Prostate gland (tissue), 2 donors: ENCODE measurements at regions not wholly inside any gene's neighbourhood (a gene's known extent, or its start where the extent isn't known, plus 50 kb on each side); places are given as distances from the start of the nearest gene placed in this dataset.
"Not testable (repeated sequence)": the region's sequence is repeated elsewhere in the genome, so short reads cannot be mapped to it uniquely, and the experiment has no call there.

ENCODE experiments used
- DNase-seq: peaks from one replicate; pipeline ENCODE4 v3.0.0-alpha.2; 2019; ENCODE audit warnings: low spot score
- H3K27ac ChIP-seq, 2 donors: fragments of 200-600 bp; sonication (generic); 2 replicates each; pipeline ENCODE4 v1.5.1; 2017 to 2019
- H3K27me3 ChIP-seq: fragments of 200-600 bp; sonication (generic); replicated peaks from 2 replicates; pipeline ENCODE4 v1.5.1; 2019; ENCODE audit not compliant: insufficient read depth
- H3K36me3 ChIP-seq, 2 donors: fragments of 200-600 bp; sonication (generic); 1 replicate in 1 of 2; 2 replicates in 1 of 2; pipeline versions ENCODE4 v1.5.1 to v1.8.1; 2017 to 2019
- H3K4me1 ChIP-seq: fragments of 200-600 bp; sonication (generic); replicated peaks from 2 replicates; pipeline ENCODE4 v1.5.1; 2019
- H3K4me3 ChIP-seq, 2 donors: fragments of 200-600 bp; sonication (generic); 2 replicates each; pipeline ENCODE4 v1.5.1; 2017 to 2019
- H3K9me3 ChIP-seq: fragments of 200-600 bp; sonication (generic); 2 replicates; pipeline ENCODE4 v1.5.1; 2017
- POLR2A ChIP-seq: fragments of 450-650 bp; IDR thresholded peaks from one replicate; pipeline ENCODE4 v1.6.1; 2016; ENCODE audit warnings: antibody characterized with exemption, mild to moderate bottlenecking
- POLR2AphosphoS5 ChIP-seq: sonication (generic); formaldehyde crosslinking; IDR thresholded peaks from one replicate; pipeline ENCODE4 v1.6.1; 2017; ENCODE audit warnings: antibody characterized with exemption
- WGBS: methylation state at CpG from one replicate; pipeline ENCODE4 v1.1.5; 2018; 5-methylcytosine and 5-hydroxymethylcytosine counted together
- intact Hi-C: fragments of 100-400 bp; cut with DNase I; formaldehyde crosslinking; loops from one replicate; pipeline ENCODE4 v1.14.2; 2022
- TF ChIP-seq, protein P1 (sequence below), 4 experiments: fragments of 200-600 bp in 2 of 4; fragments of 450-650 bp in 2 of 4; sonication (generic) in 2 of 4; IDR thresholded peaks; 1 replicate in 3 of 4; 2 replicates in 1 of 4; pipeline ENCODE4 v1.5.1; 2016 to 2019; ENCODE audit warnings: antibody characterized with exemption in 4 of 4, mild to moderate bottlenecking in 2 of 4, moderate library complexity in 2 of 4

GRCh38 chr10:34017281-34017680 is 682.8 kb upstream of the NRP1 start:
- 52% methylated on average over 1 of the region's 1 CpG for WGBS
- H3K27ac ChIP-seq, result no peak overlapping the region
- H3K9me3 ChIP-seq, result no peaks in the 10 kb centered on the region
- DNase-seq, result no peak
- H3K36me3 ChIP-seq, result no peaks in the 10 kb centered on the region
- no peak overlapping the region for H3K4me3 ChIP-seq
- TF ChIP-seq POLR2AphosphoS5 (no peak), POLR2A (no peak)
- TF ChIP-seq, protein P1, sequence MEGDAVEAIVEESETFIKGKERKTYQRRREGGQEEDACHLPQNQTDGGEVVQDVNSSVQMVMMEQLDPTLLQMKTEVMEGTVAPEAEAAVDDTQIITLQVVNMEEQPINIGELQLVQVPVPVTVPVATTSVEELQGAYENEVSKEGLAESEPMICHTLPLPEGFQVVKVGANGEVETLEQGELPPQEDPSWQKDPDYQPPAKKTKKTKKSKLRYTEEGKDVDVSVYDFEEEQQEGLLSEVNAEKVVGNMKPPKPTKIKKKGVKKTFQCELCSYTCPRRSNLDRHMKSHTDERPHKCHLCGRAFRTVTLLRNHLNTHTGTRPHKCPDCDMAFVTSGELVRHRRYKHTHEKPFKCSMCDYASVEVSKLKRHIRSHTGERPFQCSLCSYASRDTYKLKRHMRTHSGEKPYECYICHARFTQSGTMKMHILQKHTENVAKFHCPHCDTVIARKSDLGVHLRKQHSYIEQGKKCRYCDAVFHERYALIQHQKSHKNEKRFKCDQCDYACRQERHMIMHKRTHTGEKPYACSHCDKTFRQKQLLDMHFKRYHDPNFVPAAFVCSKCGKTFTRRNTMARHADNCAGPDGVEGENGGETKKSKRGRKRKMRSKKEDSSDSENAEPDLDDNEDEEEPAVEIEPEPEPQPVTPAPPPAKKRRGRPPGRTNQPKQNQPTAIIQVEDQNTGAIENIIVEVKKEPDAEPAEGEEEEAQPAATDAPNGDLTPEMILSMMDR (IDR thresholded peaks at IDR 0.05), result no peak
- H3K4me1 ChIP-seq, result no peaks in the 10 kb centered on the region
- H3K27me3 ChIP-seq, result no peaks in the 10 kb centered on the region
- intact Hi-C loops, result no loop called here

- intact Hi-C loops, result no loop called here
- H3K9me3 ChIP-seq, result no peaks in the 10 kb centered on the region
- H3K4me3 ChIP-seq, result no peak overlapping the region
- DNase-seq, result no peak
- H3K27ac ChIP-seq, result no peak overlapping the region
- no peaks in the 10 kb centered on the region for H3K36me3 ChIP-seq
- no peaks in the 10 kb centered on the region for H3K27me3 ChIP-seq
- no peaks in the 10 kb centered on the region for H3K4me1 ChIP-seq
- no peak for TF ChIP-seq POLR2AphosphoS5
- TF ChIP-seq, protein P1 (IDR thresholded peaks at IDR 0.05), result no peak
- no peak for TF ChIP-seq POLR2A
- 67% methylated on average over 2 of the region's 2 CpGs for WGBS
Observed at GRCh38 chr10:34016576-34016975, 682.1 kb upstream of the NRP1 start.

DNA sequence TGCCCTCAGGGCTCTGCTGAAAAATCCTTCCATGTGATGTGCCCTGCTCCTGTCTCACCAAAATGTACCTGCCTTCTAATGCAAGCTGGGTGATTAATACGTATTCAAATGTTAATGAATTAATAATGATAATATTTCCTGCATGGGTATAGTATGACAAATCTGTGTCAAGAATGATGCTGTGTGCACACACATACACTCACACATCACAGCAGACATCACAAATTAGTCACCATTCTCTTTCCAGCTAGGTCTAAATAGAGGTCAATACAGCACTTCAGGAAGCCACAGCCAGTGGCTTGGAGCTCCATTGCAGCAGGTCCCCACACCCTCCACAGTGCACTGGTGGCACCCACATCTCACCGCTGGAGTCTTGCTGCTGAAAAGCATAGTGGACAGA is 681.2 kb upstream of the NRP1 start:
- H3K36me3 ChIP-seq, result no peaks in the 10 kb centered on the region
- H3K9me3 ChIP-seq, result no peaks in the 10 kb centered on the region
- DNase-seq, result no peak
- intact Hi-C loops, result no loop called here
- WGBS, result 98% methylated on average over 2 of the region's 2 CpGs
- no peaks in the 10 kb centered on the region for H3K27me3 ChIP-seq
- no peak for TF ChIP-seq POLR2AphosphoS5
- no peak overlapping the region for H3K27ac ChIP-seq
- no peaks in the 10 kb centered on the region for H3K4me1 ChIP-seq
- no peak overlapping the region for H3K4me3 ChIP-seq

DNA sequence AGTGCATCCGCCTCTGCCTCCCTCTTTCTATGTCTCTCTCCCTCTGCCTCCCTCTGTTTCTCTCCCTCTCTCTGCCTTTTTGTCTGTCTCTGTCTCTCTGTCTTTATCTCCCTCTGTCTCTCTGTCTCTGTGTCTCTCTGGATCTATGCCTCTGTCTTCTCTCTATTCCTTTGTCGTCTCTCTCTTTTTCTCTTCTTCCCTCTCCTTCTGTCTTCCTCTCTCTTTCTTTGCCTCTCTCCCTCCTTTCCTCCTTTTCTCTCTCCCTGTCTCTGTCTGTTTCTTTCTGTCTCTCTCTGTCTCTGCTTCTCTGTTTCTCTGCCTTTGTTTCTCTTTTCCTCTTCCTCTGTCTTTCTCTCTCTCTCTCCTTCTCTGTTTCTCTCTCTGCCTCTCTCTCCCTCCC is 678.8 kb upstream of the NRP1 start:
- no peaks in the 10 kb centered on the region for H3K9me3 ChIP-seq
- H3K36me3 ChIP-seq, result no peaks in the 10 kb centered on the region
- TF ChIP-seq POLR2A (no peak), POLR2AphosphoS5 (no peak)
- TF ChIP-seq, protein P1 (IDR thresholded peaks at IDR 0.05), result no peak
- no peak for DNase-seq
- no peak overlapping the region for H3K4me3 ChIP-seq
- intact Hi-C loops, result no loop called here
- WGBS, result 92% methylated on average over 2 of the region's 2 CpGs
- H3K27ac ChIP-seq, result no peak overlapping the region
- H3K4me1 ChIP-seq, result no peaks in the 10 kb centered on the region
- no peaks in the 10 kb centered on the region for H3K27me3 ChIP-seq

DNA sequence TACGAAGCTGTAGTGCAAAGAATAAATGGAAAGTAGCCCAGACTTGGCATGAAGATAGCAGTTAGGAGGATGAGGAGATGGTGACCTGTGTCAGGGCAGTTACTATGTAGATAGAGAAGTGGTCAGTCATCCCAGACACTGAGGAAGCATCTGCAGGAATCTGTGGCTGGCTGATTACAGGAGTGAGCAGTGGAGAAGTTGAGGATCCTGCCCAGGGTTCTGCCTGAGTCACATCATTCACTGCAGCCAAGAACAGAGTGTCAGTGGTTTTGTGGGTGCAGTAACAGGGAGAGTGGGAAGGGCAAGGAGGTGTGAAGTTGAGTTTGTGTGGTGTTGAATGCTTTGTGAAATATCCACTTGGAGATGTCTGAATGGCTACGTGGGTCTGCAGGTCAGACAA is 676.4 kb upstream of the NRP1 start:
- TF ChIP-seq POLR2A (no peak), POLR2AphosphoS5 (no peak)
- TF ChIP-seq, protein P1 (IDR thresholded peaks at IDR 0.05), result no peak
- no peak for DNase-seq
- WGBS, result 92% methylated on average over 2 of the region's 2 CpGs
- H3K9me3 ChIP-seq, result no peaks in the 10 kb centered on the region
- no peak overlapping the region for H3K4me3 ChIP-seq
- no peak overlapping the region for H3K27ac ChIP-seq
- intact Hi-C loops, result no loop called here
- no peaks in the 10 kb centered on the region for H3K27me3 ChIP-seq
- H3K4me1 ChIP-seq, result no peaks in the 10 kb centered on the region
- no peaks in the 10 kb centered on the region for H3K36me3 ChIP-seq

DNA sequence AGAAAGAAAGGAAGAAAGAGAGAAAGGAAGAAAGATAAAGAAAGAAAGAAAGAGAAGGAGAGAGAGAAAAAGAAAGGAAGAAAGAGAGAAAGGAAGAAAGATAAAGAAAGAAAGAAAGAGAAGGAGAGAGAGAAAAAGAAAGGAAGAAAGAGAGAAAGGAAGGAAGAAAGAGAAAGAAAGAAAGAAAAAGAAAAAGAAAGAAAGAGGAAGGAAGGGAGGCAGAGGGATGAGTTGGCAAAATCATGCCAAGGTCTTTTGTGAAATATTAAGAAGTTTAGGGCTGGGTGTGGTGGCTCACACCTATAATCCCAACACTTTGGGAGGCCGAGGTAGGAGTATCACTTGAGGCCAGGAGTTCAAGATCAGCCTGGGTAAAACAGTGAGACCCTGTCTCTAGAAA is 675.8 kb upstream of the NRP1 start:
- H3K9me3 ChIP-seq, H3K36me3 ChIP-seq, H3K27ac ChIP-seq, DNase-seq, H3K4me3 ChIP-seq, H3K4me1 ChIP-seq, intact Hi-C loops, H3K27me3 ChIP-seq: not testable (repeated sequence)
- 95% methylated on average over 1 of the region's 1 CpG for WGBS
